BLaER1 treated with 17β-estradiol and CSF1 and Interleukin-3, amounts not matched to agents 10 nM and 100 nM (cell line): ENCODE measurements at regions not wholly inside any gene's neighbourhood (a gene's known extent, or its start where the extent isn't known, plus 50 kb on each side); places are given as distances from the start of the nearest gene placed in this dataset.
A peak's percentile ranks its signal among the peaks of the same experiment; 100 is the strongest.

Experiments used
- H3K27ac ChIP-seq, 11 experiments: shearing (Covaris generic); formaldehyde crosslinking; 2 replicates each; pipeline ENCODE4 v1.8.1; 2022
- H3K27me3 ChIP-seq, 11 experiments: shearing (Covaris generic); formaldehyde crosslinking; 2 replicates each; pipeline ENCODE4 v1.8.1; 2022
- H3K36me3 ChIP-seq, 11 experiments: shearing (Covaris generic); formaldehyde crosslinking; 2 replicates each; pipeline ENCODE4 v1.8.1; 2022
- H3K4me1 ChIP-seq, 10 experiments: shearing (Covaris generic); formaldehyde crosslinking; 2 replicates each; pipeline ENCODE4 v1.8.1; 2022
- H3K4me2 ChIP-seq, 11 experiments: shearing (Covaris generic); formaldehyde crosslinking; 2 replicates each; pipeline ENCODE4 v1.8.1; 2022
- H3K4me3 ChIP-seq, 10 experiments: shearing (Covaris generic); formaldehyde crosslinking; 2 replicates each; pipeline ENCODE4 v1.8.1; 2022
- H3K9ac ChIP-seq, 11 experiments: shearing (Covaris generic); formaldehyde crosslinking; 2 replicates each; pipeline ENCODE4 v1.8.1; 2022
- H3K9me3 ChIP-seq, 11 experiments: shearing (Covaris generic); formaldehyde crosslinking; replicated peaks in 1 of 11; 2 replicates each; pipeline ENCODE4 v1.8.1; 2022
- H4K20me1 ChIP-seq, 11 experiments: shearing (Covaris generic); formaldehyde crosslinking; 2 replicates each; pipeline ENCODE4 v1.8.1; 2022
- Cebpa-rat ChIP-seq, 11 experiments: shearing (Covaris generic); IDR thresholded peaks; 2 replicates each; pipeline ENCODE4 v1.8.1; 2022

DNA sequence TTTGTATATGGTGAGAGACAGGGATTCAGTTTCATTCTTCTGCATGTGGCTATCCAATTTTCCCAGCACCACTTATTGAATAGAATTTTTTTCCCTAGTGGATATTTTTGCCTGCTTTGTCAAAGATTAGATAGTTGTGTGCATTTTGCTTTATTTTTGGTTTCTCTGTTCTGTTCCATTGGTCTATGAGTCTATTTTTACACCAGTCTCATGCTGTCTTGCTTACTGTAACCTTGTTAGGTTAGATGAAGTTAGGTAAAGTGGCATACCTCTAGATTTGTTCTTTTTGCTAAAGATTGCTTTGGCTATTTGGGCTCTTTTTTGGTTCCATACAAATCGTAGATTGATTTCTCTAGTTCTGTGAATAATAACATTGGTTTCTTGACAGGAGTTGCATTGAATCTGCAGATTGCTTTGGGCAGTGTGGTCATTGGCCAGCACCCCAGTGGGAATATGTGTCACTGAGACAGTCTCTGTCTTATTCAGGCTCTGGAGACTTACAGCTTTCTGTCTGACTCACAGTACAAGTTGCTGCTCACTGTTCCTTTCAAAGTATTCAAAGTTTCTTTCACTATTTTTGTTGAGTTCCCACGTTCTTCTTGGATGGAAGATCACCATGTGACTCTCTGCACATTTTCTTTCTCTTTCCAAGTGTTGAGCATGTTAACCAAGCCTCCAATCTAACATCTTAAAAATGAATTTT lies 709.1 kb downstream of the CDH11 start:
- no peaks in the 10 kb centered on the region for H4K20me1 ChIP-seq
- no peak overlapping the region for H3K27ac ChIP-seq
- H3K4me3 ChIP-seq: no peak overlapping the region
- no peak overlapping the region for H3K9ac ChIP-seq
- no peak for TF ChIP-seq Cebpa-rat (IDR thresholded peaks at IDR 0.05)
- H3K9me3 ChIP-seq: no peaks in the 10 kb centered on the region
- peaks cover 0 to 9% (median 0%) of the 10 kb centered on the region in 10 experiments; a peak in 2 of 20 replicates for H3K4me1 ChIP-seq
- no peaks in the 10 kb centered on the region for H3K36me3 ChIP-seq
- no peak overlapping the region for H3K4me2 ChIP-seq
- H3K27me3 ChIP-seq: no peaks in the 10 kb centered on the region

GRCh38 chr16:64410306-64410705 lies 711.6 kb downstream of the CDH11 start:
- no peaks in the 10 kb centered on the region for H3K4me1 ChIP-seq
- TF ChIP-seq Cebpa-rat (IDR thresholded peaks at IDR 0.05): no peak
- H3K9me3 ChIP-seq: no peaks in the 10 kb centered on the region
- no peaks in the 10 kb centered on the region for H3K36me3 ChIP-seq
- no peak overlapping the region for H3K4me3 ChIP-seq
- H3K27me3 ChIP-seq: no peaks in the 10 kb centered on the region
- no peak overlapping the region for H3K27ac ChIP-seq
- no peaks in the 10 kb centered on the region for H4K20me1 ChIP-seq
- H3K4me2 ChIP-seq: no peak overlapping the region
- no peak overlapping the region for H3K9ac ChIP-seq

DNA sequence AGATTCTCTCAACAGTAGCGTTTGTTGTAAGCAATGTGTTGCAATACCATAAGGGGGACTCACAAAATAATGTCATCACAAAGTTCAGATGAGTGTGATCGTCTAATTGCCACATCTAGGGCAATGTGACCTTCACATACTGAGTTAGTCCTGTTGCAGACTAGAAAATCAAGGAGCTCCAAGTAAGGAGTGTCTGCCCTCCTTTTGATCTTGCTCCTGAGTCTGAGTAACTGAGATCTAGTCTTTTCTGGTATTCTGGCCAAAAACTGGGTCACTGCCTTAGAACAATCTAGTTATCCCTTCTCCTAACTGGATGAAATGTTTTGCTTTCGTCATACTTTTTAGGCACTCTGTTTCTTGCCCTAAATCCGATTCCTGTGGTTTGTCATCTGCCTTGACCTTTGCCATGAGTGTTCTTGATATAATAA lies 712.1 kb downstream of the CDH11 start:
- Histone ChIP-seq H3K27ac (no peak overlapping the region), H3K4me3 (no peak overlapping the region)
- 0 out of 22 replicates have a peak, but pooled peaks of 1 of the 11 experiments have one; percentile 11 for TF ChIP-seq Cebpa-rat (IDR thresholded peaks at IDR 0.05)

GRCh38 chr16:64408699-64409098 lies 713.2 kb downstream of the CDH11 start:
- no peaks in the 10 kb centered on the region for H3K36me3 ChIP-seq

More for the DNA sequence above, 712.1 kb downstream of the CDH11 start:
- no peaks in the 10 kb centered on the region for H3K36me3 ChIP-seq
- H3K9ac ChIP-seq: no peak overlapping the region
- no peaks in the 10 kb centered on the region for H3K27me3 ChIP-seq
- H3K4me2 ChIP-seq: no peak overlapping the region
- H3K4me1 ChIP-seq: no peaks in the 10 kb centered on the region
- no peaks in the 10 kb centered on the region for H3K9me3 ChIP-seq
- H4K20me1 ChIP-seq: no peaks in the 10 kb centered on the region

DNA sequence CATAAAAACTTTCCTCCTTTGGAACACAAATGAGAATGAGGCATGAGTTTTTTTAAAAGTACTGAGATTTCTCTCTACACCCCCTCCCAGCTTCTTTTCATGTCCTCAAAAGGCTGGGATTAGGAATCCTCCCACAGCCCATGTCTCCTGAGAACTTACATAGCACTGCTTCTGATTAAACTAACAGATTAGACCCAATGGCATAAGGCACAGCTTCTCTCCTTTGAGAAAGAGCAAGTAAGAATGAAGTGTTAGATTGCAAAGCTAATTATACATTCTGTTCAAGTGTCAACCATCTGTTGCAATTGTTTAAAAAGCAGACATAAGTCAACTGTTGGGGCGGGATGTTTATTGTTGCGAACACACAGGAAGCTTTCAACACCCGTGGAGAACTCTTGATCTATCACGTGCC lies 715.1 kb downstream of the CDH11 start:
- TF ChIP-seq Cebpa-rat (IDR thresholded peaks at IDR 0.05): no peak

More at GRCh38 chr16:64408699-64409098, 713.2 kb downstream of the CDH11 start:
- Histone ChIP-seq H3K9me3 (no peaks in the 10 kb centered on the region), H3K27me3 (no peaks in the 10 kb centered on the region), H3K4me2 (no peak overlapping the region), H3K27ac (no peak overlapping the region), H3K9ac (no peak overlapping the region), H3K4me1 (no peaks in the 10 kb centered on the region), H3K4me3 (no peak overlapping the region), H4K20me1 (no peaks in the 10 kb centered on the region)
- no peak for TF ChIP-seq Cebpa-rat (IDR thresholded peaks at IDR 0.05)

DNA sequence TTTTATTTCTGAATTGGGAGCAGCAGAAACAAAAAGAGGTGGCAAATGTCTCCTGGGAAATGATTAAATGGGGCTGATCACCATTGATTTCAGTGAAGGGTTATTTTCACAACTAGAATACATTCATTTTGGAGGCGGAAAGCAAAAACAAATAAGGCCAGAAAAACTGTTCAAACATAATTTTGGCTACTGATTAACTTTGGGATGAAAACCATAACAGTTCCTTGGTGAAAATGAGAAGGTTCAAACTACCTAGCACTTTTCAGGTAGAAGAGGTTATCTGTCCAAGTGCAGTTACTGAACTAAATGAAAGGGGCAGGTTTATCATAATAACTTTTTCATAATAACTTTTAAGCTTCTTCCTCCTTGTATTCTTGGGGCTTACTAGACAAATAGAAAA lies 718.5 kb downstream of the CDH11 start:
- Histone ChIP-seq H3K4me1 (no peaks in the 10 kb centered on the region), H3K9me3 (no peaks in the 10 kb centered on the region), H3K27ac (no peak overlapping the region), H3K36me3 (no peaks in the 10 kb centered on the region), H3K27me3 (no peaks in the 10 kb centered on the region), H3K4me3 (no peak overlapping the region), H3K4me2 (no peak overlapping the region), H3K9ac (no peak overlapping the region), H4K20me1 (no peaks in the 10 kb centered on the region)
- no peak for TF ChIP-seq Cebpa-rat (IDR thresholded peaks at IDR 0.05)

More for the DNA sequence above, 715.1 kb downstream of the CDH11 start:
- no peaks in the 10 kb centered on the region for H4K20me1 ChIP-seq
- no peak overlapping the region for H3K4me3 ChIP-seq
- H3K4me2 ChIP-seq: no peak overlapping the region
- H3K27ac ChIP-seq: no peak overlapping the region
- H3K9ac ChIP-seq: no peak overlapping the region
- H3K36me3 ChIP-seq: no peaks in the 10 kb centered on the region
- H3K27me3 ChIP-seq: no peaks in the 10 kb centered on the region
- no peaks in the 10 kb centered on the region for H3K9me3 ChIP-seq
- H3K4me1 ChIP-seq: no peaks in the 10 kb centered on the region

GRCh38 chr16:64398793-64399192 lies 723.1 kb downstream of the CDH11 start:
- no peaks in the 10 kb centered on the region for H3K27me3 ChIP-seq
- no peak overlapping the region for H3K9ac ChIP-seq
- H3K9me3 ChIP-seq: no peaks in the 10 kb centered on the region
- H3K4me1 ChIP-seq: no peaks in the 10 kb centered on the region
- H4K20me1 ChIP-seq: no peaks in the 10 kb centered on the region
- H3K36me3 ChIP-seq: no peaks in the 10 kb centered on the region
- H3K4me2 ChIP-seq: no peak overlapping the region
- TF ChIP-seq Cebpa-rat (IDR thresholded peaks at IDR 0.05): no peak
- H3K4me3 ChIP-seq: no peak overlapping the region
- H3K27ac ChIP-seq: no peak overlapping the region

- Histone ChIP-seq H3K9ac (no peak overlapping the region), H3K4me3 (no peak overlapping the region), H3K4me1 (no peaks in the 10 kb centered on the region), H3K36me3 (no peaks in the 10 kb centered on the region), H3K27me3 (no peaks in the 10 kb centered on the region), H4K20me1 (no peaks in the 10 kb centered on the region), H3K9me3 (no peaks in the 10 kb centered on the region), H3K4me2 (no peak overlapping the region), H3K27ac (no peak overlapping the region)
- no peak for TF ChIP-seq Cebpa-rat (IDR thresholded peaks at IDR 0.05)
Observed at GRCh38 chr16:64397945-64398508, 723.8 kb downstream of the CDH11 start.

- H3K27me3 ChIP-seq: no peaks in the 10 kb centered on the region
- no peaks in the 10 kb centered on the region for H3K36me3 ChIP-seq
- no peaks in the 10 kb centered on the region for H4K20me1 ChIP-seq
- TF ChIP-seq Cebpa-rat (IDR thresholded peaks at IDR 0.05): no peak
- no peak overlapping the region for H3K9ac ChIP-seq
- H3K27ac ChIP-seq: no peak overlapping the region
- H3K4me3 ChIP-seq: no peak overlapping the region
- H3K9me3 ChIP-seq: no peaks in the 10 kb centered on the region
- no peak overlapping the region for H3K4me2 ChIP-seq
- H3K4me1 ChIP-seq: peaks cover 0 to 5% (median 0%) of the 10 kb centered on the region in 10 experiments; a peak in 3 of 20 replicates
Observed at GRCh38 chr16:64397042-64397441, 724.8 kb downstream of the CDH11 start.

DNA sequence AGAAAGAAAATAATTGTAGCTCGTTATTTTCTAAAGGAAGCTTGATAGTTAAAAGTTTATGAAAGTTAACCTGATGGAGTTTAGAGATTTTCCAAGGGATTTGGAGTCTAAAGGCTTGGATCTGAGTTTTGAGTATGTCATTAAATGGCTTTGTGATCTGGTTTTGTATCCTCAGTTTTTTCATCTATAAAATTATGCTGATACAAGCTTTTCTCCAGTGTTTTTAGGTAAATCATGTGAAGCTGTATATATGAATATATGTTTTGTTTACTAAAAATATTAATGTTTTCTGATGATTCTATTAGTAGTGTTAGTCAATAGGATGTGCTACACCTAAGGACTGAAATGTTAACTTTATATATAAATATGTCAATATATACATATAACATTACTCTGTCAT lies 727.8 kb downstream of the CDH11 start:
- H3K9me3 ChIP-seq: no peaks in the 10 kb centered on the region
- H3K9ac ChIP-seq: no peak overlapping the region
- no peak overlapping the region for H3K4me2 ChIP-seq
- H3K27me3 ChIP-seq: no peaks in the 10 kb centered on the region
- no peaks in the 10 kb centered on the region for H3K36me3 ChIP-seq
- H3K4me1 ChIP-seq: peaks cover 0 to 5% (median 0%) of the 10 kb centered on the region in 10 experiments; a peak in 3 of 20 replicates
- H3K27ac ChIP-seq: no peak overlapping the region
- no peak for TF ChIP-seq Cebpa-rat (IDR thresholded peaks at IDR 0.05)
- H3K4me3 ChIP-seq: no peak overlapping the region
- H4K20me1 ChIP-seq: no peaks in the 10 kb centered on the region
